AML-193 (cell line): ENCODE measurements at regions not wholly inside any gene's neighbourhood (a gene's known extent, or its start where the extent isn't known, plus 50 kb on each side); places are given as distances from the start of the nearest gene placed in this dataset.

Source experiments
- DNase-seq, 2 experiments: peaks; one replicate each; lab custom pipeline; 2025; lab: John Stamatoyannopoulos, UW

DNA sequence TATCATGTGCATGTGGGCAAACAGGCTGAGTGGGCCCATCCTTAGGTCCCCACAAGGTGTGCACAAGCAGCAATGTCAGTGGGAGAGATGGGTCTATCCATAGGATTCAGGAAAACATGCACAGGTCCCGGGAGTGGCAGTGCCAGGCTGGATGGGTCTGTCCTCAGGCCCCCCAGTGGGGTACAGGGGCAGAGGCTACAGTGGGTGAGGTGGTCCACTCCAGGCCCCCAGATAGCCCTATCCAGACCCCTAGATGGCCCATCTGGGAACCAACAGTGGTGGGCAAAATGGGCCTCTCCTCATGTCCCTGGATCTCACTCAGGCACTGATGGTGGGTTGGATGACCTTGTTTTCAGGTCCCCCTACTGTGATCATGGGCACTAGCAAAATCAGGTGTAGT lies 277.8 kb upstream of the SYT1 start:
- DNase-seq, result no peak

DNA sequence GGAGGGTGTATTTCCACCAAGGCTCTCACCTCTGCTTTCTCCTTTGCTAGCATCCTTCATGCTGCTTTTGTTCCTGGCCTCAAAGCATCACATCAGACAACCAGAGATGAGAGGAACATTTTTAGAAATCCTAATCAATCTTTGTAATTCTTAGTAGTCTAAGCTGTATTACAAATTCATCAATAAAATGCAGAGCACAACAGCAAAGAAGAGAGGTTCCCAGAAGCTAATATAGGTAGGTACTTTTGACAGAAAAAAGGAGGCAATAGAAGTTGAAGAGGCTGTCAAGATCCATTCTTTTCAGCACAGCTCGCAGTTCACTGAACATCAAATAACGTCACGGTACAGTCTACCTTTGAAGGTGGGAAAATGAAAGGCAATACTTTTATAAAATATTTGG lies 265.2 kb upstream of the SYT1 start:
- no peak for DNase-seq

DNA sequence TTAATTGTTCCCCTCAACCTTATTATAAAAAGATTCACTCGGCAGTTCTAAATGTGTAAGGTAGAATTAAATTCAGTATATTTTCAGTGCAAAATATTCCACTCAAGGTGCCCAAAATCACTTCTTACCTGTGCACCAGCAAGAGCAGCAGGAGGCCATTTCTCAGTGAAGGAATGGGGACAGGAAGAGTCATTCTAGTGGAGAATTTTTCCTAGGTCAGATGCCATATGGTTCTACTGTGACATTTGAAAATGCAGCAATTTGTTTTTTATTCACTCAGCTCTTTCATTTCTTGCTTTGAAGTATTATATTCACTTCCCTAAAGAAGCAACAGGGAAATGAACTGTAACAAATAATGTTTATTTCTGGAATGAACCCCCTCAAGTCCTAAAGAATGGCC lies 264.0 kb upstream of the SYT1 start:
- no peak for DNase-seq

DNA sequence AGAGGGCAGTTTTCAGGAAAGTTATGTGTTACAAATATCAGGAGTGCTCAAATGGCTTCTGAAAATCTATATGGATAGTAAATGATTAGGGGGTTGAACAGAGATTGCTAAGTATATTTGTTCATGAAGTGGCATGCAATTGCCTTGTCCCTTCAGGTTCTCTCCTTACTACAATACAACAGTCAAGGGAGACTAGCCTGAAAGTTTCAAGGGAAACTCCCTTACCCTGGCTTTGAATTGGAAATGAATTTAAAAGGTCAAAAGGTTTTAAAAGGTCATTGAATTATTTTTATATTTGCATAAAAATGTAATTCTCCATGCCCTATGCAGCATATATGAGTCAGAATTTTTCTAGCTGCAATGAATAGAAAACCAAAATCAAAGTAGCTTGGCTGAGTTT lies 253.1 kb upstream of the SYT1 start:
- DNase-seq, result no peak

DNA sequence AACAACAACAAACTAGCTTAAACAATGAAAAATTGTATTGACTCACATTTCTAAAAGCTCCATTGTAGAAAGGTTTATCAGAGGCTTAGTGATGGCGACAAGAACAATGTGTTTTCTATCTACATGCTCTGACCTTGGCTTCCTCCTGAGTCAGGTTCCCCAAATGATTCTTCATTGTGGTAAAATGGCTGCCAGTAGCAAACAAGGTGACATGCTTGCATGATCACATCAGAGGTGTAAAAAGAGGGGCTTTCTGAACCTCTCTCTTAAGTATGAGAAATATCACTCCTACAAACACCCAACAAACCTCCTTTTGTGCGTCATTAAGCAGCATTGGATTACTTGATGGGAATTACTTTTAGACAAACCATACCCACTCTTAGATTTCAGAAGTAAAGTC lies 252.4 kb upstream of the SYT1 start:
- no peak for DNase-seq

DNA sequence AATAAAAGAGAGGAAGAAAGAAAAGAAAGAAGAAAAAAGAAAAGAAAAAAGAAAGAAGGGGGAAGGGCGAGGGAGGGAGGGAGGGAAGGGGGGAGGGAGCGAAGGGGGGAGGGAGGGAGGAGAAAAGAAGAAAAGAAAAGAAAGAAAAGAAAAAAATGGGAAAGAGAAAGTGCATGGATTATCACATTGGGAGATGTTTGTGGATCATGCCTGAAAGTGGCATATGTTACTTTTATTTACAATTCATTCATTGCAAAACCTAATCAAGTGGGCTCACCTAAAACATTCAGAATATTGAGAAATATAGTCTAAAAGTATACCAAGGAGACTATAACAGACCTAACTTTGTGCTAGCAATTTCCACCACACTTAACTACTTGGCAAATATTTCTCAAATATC lies 246.9 kb upstream of the SYT1 start:
- no peak for DNase-seq

DNA sequence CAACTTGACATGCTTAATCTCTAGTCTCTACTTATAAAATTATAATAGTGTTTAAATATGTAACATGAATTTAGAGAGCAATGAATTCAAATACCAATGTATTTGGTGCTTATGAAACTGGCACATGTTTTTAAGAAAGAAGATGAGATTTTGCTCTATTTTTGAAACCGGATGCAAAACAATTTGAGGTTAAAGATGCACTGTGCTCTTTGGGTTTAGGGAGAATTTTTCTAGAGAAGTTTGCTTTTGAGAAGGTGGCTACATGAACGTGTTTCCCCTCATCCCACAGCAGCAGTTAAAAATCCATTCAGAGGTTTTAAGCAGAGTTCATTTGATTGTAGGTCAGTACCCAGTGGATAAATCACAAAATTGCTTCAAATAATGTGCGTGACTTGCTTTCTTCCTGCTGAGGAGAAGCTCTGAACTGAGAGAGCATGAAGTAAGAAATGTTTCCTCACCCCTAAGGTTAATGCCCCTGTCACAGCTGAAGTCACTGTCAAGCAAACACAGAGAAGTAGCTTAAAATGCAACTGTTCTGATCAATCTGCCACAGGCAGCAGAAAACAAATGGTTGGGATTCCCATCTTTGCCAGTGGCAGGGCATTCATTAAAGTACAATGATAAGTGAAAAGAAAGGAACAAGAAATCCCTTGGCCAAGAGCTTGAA lies 241.9 kb upstream of the SYT1 start:
- DNase-seq, result no peak

DNA sequence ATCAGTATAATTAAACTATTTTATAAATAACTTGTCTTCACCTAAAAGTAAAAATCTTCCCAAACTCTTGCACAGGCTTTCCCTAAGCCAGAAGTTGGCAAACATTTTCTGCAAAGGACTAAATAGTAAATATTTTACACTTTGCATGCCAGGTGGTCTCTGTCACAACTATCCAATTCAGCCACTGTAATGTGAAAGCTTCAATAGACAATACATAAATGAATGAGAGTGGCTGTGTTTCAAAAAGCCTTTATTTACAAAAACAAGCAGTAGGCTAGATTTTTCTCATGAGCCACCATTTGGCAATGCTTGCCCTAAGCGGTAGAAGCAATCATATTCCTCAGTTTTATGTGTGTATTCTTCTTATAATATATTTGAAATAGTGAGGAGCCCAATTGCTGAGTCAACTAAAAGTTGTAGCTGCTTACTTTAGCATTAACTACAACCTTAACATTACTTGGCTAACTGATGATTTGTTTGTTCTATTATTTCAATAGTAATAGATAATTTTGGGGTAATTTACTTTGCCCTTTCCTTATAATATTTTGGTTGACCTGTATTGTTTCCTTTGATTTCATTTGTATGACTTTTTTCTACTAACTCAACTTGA lies 236.0 kb upstream of the SYT1 start:
- DNase-seq, result no peak

DNA sequence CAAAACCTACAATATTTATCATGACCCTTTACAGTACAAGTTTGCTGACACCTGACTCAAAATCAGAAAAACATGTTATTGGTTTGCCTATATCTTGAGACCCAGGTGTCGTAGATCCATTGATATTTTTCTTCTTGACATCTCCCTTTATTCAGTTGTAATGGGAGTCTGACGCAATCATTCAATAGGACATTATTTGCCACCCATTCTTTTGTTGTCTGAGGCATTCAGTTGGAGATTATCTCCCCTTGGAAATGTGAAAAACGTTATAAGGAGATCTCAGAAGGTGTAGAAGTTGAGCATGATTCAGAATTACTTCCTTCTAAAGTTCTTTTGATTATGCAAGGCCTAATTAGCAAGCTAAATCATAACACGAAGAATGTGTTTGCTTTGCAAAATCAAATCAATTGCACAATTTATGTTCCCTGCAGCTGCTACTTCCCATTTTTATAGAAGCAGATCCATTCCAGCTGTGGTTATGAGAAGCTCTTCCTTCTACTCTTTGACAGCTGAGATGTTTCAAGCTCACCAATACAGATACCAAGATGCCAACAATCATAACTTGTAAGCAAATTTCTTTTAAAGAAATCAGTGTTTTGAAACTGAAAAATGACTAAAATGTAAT lies 228.2 kb upstream of the SYT1 start:
- peak; percentile 79 to 82 for DNase-seq

DNA sequence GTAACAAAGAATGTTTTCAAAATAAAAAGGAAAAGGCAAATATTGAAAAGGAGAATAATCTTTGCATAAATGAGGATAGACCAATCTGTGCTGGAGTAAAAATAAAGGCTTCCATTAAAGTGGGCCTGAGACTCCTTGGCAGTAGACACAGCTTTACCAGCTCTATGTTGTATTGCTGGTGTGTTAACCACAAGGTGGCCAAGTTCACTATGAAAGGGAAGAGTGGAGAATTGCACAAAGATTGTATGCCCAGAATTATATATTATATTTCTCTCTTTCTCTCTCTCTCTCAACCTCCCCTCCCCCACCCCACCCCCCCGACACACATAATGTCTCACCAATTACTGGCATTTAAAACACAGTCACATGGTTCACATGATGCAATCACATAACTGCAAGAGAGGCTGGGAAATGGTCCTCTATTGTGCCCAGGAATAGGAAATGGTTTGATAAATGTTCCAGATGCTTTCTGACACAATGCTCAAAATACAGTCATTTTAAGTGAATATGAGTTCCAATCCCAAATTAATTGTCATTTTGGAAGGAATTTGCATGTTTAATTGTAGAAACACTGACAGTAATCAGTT lies 222.6 kb upstream of the SYT1 start:
- DNase-seq, result no peak

DNA sequence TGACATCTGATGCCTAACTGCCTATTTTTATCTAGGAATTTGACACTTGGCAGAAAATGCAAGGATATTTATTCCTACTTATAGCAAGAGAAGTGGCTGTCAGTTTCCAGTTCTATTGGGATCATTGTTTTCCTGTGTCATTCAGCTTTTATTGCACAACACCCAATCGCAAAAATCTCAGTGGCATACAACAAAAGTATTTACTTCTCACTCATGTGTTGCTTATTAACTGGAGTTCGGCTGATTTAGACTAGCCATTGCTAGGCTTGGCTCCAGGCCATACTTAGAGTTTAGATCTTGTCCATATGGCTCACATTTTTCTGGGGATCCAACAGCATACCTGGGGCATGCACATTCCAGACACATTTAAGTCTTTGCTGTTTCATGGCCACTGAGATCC lies 218.6 kb upstream of the SYT1 start:
- DNase-seq, result no peak

DNA sequence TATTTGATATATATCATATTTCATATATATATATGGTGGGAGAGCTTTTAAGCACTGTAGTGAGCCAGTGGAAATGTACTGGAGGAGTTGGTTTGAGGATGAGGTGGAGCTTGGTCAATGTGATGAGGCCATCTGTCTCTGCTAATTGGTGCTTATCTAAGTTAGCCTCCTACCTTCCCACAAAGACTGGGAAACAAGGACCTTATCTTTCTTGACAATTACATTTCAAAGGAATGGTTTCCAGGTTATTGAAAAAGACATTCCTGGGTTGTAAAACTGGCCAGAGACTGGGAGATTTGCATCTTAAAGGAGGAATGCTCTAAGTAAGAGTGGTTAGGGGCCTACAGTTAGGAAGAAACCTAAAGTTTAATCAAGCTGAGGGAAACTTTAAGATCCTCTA lies 212.8 kb upstream of the SYT1 start:
- no peak for DNase-seq

DNA sequence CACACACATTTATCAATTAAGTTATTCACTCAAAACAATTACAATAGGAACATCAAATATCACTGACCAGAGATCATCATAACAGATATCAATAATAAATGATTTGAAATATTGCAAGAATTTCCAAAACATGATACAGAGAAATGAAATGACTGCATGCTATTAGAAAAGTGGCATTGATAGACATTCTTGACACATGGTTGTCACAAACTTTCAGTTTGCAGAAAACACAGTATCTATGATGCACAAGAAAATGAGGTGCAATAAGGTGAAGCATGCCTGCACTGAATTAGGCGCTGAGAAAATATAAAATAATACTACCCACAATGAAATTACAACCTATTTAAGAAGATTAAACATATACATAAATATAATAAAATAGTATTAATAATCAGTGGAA lies 198.0 kb upstream of the SYT1 start:
- no peak for DNase-seq

DNA sequence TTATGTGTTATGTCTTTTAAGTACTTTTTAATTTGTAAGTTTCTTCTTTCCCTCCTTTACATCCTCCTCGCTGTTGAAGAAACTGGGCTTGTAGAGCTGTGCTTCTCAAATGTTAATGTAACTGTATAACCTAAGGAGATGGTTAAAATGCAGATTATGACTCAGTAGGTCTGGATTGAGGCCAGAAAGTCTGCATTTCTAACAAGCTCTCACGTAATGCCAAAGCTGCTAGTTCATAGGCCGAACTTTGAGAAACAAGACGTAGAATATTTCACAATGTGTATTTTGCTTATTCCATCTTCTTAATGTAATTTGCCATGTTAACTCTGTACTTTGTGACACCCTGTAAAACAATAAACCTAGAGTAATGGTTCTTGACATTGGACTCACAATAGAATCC lies 193.3 kb upstream of the SYT1 start:
- no peak for DNase-seq

DNA sequence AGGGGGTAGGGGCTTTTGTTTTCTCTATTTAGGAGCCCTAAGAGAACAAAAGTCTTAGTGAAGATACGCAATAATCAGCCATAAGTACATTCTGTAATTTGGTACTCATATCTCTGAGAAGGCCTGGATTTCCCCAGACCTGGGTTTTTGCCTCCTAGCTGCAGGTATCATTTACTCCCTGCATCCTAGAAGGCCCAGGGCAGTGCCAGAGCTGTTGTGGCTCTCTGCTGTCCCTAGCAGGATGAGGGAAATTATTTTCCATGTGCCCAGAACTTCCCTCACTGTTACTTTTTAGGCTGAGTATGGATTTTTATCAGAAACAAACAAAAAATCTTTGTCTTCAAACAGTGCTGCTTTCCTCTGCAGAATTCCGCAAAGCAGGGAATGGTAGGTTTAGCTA lies 192.5 kb upstream of the SYT1 start:
- no peak for DNase-seq

DNA sequence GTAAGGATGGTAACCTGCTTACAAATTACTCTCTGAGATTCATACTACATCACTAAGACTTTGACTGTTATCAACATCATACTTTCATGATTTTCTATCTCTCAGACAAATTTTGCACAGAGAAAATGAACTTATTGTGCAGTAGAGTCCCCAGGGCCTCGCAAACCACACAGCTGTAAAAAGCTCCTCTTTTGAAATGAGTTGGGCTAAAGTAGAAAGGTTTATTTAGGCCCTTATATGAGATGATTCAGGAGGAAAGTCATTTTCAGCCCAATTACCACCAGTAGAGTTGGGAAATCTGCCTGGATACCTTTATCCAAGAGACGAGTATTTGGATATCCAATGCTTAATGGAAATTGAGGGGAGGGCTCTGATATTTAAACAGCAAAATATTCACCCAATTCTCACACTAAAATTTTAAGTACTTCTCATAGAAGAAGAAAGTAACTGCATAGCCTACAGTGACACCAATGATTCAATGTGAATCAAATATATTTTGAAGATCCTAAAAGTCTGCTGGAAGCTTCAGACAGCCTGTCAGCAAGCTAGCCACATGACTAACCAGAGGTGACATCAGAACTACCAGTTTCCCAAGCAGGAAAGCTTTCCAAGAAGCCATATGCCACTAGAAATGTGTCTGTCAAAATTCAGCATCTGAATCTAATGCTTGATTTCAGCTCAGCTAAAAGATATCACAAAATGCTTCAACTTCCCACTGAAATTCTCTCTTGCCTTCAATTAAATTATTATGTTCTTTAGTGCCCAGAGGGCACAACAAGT lies 190.1 kb upstream of the SYT1 start:
- no peak for DNase-seq

DNA sequence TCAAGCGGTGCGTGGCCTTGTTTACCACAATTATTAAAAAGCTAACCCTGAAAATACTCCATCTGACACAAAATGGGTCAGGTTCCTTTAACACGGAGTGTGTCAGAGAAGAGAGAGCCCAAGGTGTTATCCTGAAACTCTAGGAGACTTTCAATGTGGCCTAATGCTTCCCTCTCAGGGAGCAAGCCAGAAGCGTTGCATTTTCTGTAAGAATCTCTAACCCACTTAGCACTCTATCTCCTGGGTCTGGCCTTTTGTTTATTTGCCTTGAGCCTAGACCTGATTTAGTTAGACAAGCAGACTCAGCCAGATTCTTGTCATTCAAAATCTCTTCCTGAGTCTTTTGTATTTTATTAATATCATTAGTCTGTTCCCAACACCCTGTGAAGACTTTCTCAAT lies 184.0 kb upstream of the SYT1 start:
- no peak for DNase-seq

DNA sequence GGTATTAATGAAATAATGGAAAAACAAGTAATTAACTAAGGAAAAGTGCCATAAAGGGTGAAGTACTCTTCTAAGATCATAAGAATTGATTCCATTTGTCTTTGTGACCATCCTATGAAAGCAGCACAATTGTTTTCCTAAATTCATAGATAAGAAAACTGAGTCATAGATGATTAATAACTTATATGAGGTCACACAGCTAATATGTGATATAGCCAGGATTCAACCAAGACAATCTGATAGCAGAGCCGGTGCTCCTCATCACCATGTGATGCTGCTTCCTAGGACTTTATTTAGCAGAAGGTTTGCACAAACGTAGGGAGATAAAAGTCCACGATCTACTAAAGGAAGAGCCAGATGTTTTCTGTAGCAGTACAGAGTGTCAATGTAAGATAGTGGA lies 181.5 kb upstream of the SYT1 start:
- no peak for DNase-seq

DNA sequence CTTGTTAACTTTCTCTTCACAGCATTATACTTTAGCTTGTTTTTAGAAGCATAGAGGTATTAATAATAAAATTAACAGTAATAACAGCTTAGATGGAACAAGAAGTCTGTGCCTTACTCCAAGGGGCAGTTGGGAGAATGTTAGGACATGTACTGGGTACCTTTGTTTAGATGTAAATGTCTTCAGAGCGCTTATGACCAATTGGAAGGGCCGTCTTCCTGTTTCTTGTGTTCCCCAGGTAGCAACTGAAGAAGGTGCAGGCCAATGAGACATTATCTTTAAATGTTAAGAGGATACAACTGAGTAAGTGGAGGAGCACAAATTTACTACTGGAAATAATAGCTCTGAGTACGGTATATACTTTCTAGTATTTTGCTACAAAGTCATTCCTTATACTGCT lies 180.9 kb upstream of the SYT1 start:
- no peak for DNase-seq

DNA sequence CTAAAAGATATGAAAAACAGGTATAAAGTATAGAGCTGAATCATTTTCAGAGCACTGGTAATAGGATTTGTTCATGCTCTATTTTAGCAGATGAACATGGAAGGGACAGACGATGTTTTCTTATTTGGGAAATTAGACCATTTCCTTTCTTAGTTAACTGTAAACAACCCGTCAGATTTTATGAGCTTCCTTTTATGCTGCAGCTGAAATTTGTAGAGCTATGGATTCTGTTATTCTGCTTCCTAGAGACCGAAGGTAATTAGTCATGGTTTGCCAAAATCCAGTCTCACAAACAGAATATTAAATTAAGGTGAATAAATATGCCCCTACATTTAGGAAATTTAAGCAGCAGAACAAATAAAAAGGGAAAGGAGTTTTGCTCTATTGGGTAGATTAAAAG lies 180.2 kb upstream of the SYT1 start:
- DNase-seq, result no peak

DNA sequence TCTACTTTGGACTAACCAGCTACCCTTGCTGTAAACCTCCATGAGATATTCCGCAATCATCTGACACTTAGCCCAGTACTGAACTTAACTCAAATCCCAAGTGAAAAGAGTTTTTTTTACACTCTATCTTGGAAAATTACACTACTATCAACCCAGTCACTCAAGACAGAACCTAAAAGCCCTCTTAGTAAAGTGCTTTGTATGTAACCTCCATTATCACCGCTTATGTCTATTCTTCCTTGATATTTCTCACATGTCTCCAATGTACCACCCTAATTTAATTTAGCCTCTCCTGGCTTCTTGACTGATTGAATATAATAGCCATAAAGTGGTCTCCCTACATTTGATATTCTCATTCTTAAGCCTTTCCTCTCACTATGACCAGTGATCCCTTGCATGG lies 168.8 kb upstream of the SYT1 start:
- DNase-seq, result no peak

DNA sequence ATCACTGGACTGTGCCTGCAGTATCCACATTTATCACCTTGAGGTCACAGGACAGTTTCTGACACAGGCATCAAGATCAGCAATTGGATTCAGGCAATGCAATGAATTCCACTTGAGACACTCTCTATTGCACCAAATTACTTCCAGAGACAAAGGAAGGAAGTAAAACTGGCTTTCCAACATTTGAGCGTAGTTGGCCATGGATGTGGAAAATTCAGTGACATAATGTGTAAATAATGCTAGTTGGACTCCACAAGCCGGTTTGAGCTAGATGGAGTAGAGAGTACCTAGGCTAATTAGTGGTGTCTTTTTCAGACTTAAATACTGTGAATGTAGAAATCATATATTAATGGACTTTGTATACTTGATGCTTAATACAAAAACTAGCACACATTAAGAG lies 168.3 kb upstream of the SYT1 start:
- no peak for DNase-seq
